DOHH2 (cell line): ENCODE measurements at regions not wholly inside any gene's neighbourhood (a gene's known extent, or its start where the extent isn't known, plus 50 kb on each side); places are given as distances from the start of the nearest gene placed in this dataset.

Experiments used
- H3F3A ChIP-seq: fragments of 200-600 bp; sonication (generic), shearing (Covaris generic); 2 replicates; pipeline ENCODE4 v1.6.0; 2016; ENCODE audit warnings: antibody characterized with exemption, mild to moderate bottlenecking; ENCODE audit not compliant: control insufficient read depth, insufficient read depth
- H3K27ac ChIP-seq: fragments of 200-600 bp; sonication (generic); 2 replicates; pipeline ENCODE4 v1.5.1; 2014; ENCODE audit warnings: low read depth, mild to moderate bottlenecking, low read length, moderate library complexity
- H3K27me3 ChIP-seq: fragments of 200-600 bp; sonication (generic); 2 replicates; pipeline ENCODE4 v1.6.1; 2014; ENCODE audit warnings: mild to moderate bottlenecking, low read length, mixed read lengths; ENCODE audit not compliant: control insufficient read depth
- H3K36me3 ChIP-seq: fragments of 200-600 bp; sonication (generic); 2 replicates; pipeline ENCODE4 v1.6.1; 2014; ENCODE audit warnings: mild to moderate bottlenecking, low read length, moderate library complexity, mixed read lengths; ENCODE audit not compliant: control insufficient read depth
- H3K4me1 ChIP-seq: fragments of 200-600 bp; sonication (generic); 2 replicates; pipeline ENCODE4 v1.6.1; 2014; ENCODE audit warnings: mild to moderate bottlenecking, low read length, mixed read lengths; ENCODE audit not compliant: control insufficient read depth
- H3K4me2 ChIP-seq: fragments of 200-600 bp; sonication (generic); 2 replicates; pipeline ENCODE4 v1.6.0; 2014; ENCODE audit warnings: mild to moderate bottlenecking, low read length, moderate library complexity
- H3K4me3 ChIP-seq: fragments of 200-600 bp; sonication (generic); 2 replicates; pipeline ENCODE4 v1.5.1; 2014; ENCODE audit warnings: mild to moderate bottlenecking, low read length, mixed read lengths
- H3K79me2 ChIP-seq: fragments of 200-600 bp; sonication (generic); 2 replicates; pipeline ENCODE4 v1.6.1; 2014; ENCODE audit warnings: mild to moderate bottlenecking, low read length, mixed read lengths; ENCODE audit not compliant: control insufficient read depth
- H3K9me2 ChIP-seq: fragments of 200-600 bp; sonication (generic); replicated peaks from 2 replicates; pipeline ENCODE4 v1.6.1; 2014; ENCODE audit warnings: mild to moderate bottlenecking, low read length, mixed read lengths; ENCODE audit not compliant: control insufficient read depth
- H3K9me3 ChIP-seq: fragments of 200-600 bp; sonication (generic); 2 replicates; pipeline ENCODE4 v1.6.1; 2014; ENCODE audit warnings: antibody characterized with exemption, low read length, mixed read lengths; ENCODE audit not compliant: control insufficient read depth, insufficient read depth
- H4K20me1 ChIP-seq: fragments of 200-600 bp; sonication (generic); 2 replicates; pipeline ENCODE4 v1.6.0; 2014; ENCODE audit warnings: low read depth, mild to moderate bottlenecking, antibody characterized with exemption, low read length, moderate library complexity; ENCODE audit not compliant: control insufficient read depth, insufficient read depth
- CTCF ChIP-seq: fragments of 200-600 bp; sonication (generic); IDR thresholded peaks from one replicate; pipeline ENCODE4 v1.5.1; 2014; ENCODE audit warnings: antibody characterized with exemption, mild to moderate bottlenecking, low read depth, low read length; ENCODE audit not compliant: poor library complexity, severe bottlenecking
- EZH2phosphoT487 ChIP-seq: fragments of 200-600 bp; sonication (generic); IDR thresholded peaks from 2 replicates; pipeline ENCODE4 v1.6.1; 2017; ENCODE audit warnings: borderline replicate concordance, mild to moderate bottlenecking, antibody characterized with exemption, low read length, moderate library complexity, mixed read lengths

DNA sequence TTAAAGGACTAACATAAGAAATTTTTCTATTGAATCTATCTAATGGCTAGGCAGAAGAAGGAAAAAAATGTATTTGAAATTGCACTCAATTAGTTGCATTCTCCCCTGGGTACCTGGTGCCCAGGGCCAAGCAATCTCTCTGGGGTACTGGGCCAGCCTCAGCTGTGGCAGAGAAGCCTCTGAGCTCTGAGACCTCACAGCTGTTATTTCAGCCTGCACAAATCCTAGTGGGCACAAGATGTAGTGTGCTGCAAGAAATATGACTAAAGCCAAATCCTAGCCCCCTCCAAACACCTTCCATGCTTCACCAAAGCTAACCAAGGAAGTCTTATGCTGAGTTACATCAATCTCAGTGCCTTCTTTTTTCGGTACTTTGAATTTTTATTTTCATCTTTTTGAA lies 478.4 kb downstream of the STK39 start:
- Histone ChIP-seq H3K27ac (no peak overlapping the region), H3K4me1 (no peaks in the 10 kb centered on the region), H3K4me2 (no peak overlapping the region), H3K79me2 (no peaks in the 10 kb centered on the region), H3K9me3 (no peaks in the 10 kb centered on the region), H3K36me3 (no peaks in the 10 kb centered on the region), H3F3A (no peaks in the 10 kb centered on the region), H3K27me3 (no peaks in the 10 kb centered on the region), H3K9me2 (no peaks in the 10 kb centered on the region), H3K4me3 (no peak overlapping the region), H4K20me1 (no peaks in the 10 kb centered on the region)
- TF ChIP-seq EZH2phosphoT487 (no peak), CTCF (no peak)

DNA sequence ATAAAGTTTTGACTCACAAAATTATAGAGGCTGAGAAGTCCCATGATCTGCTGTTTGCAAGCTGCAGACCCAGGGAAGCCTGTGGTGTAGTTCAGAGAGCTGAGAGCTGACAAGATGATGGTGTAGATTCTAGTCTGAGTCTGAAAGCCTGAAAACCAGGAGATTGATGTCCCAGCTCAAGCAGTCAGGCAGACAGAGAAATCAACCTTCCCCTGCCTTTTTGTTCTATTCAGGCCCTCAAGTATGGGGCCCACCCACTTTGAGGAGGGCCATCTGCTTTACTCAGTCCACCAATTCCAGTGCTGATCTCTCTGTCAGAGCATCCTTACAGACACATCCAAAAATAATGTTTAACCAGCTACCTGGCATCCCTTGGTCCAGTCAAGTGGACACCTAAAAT lies 479.6 kb downstream of the STK39 start:
- TF ChIP-seq CTCF (no peak), EZH2phosphoT487 (no peak)
- Histone ChIP-seq H3K36me3 (no peaks in the 10 kb centered on the region), H3K9me2 (no peaks in the 10 kb centered on the region), H3K79me2 (no peaks in the 10 kb centered on the region), H3K27me3 (no peaks in the 10 kb centered on the region), H3K9me3 (no peaks in the 10 kb centered on the region), H3K4me2 (no peak overlapping the region), H4K20me1 (no peaks in the 10 kb centered on the region), H3K4me1 (no peaks in the 10 kb centered on the region), H3K27ac (no peak overlapping the region), H3F3A (no peaks in the 10 kb centered on the region), H3K4me3 (no peak overlapping the region)

DNA sequence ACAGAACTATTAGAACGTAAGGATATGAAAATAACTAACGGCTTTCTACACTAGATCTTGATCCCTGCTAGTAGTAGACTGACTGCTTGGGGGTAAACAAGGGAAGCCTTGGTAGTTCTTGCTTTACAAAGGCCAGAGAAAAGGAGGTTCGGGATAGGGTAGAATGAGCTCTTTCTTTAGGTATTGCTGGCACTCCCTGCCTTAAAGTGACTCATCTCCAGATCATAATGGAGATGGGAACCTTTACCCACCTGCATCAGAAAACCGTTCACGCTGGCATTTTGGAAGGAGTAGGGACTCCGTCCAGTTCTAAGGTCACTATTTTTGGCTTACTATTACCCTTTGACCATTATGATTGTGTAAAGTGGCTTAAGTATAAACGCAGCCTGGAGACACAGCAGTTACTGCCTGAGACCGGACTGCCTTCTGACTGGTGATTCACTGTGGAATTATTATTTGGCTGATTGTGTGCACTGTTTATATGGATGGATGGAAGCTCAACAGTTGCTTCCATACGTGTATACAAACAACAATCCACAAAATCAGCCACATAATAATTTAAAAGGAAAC lies 482.5 kb downstream of the STK39 start:
- Histone ChIP-seq H3K27me3 (no peaks in the 10 kb centered on the region), H3F3A (no peaks in the 10 kb centered on the region), H3K27ac (no peak overlapping the region), H3K9me2 (no peaks in the 10 kb centered on the region), H3K4me1 (no peaks in the 10 kb centered on the region), H3K4me2 (no peak overlapping the region), H3K9me3 (no peaks in the 10 kb centered on the region), H3K36me3 (no peaks in the 10 kb centered on the region), H3K79me2 (no peaks in the 10 kb centered on the region), H4K20me1 (no peaks in the 10 kb centered on the region), H3K4me3 (no peak overlapping the region)
- no peak for TF ChIP-seq CTCF
- TF ChIP-seq EZH2phosphoT487: no peak
